HPDE6-E6E7 (cell line): ENCODE measurements at regions not wholly inside any gene's neighbourhood (a gene's known extent, or its start where the extent isn't known, plus 50 kb on each side); places are given as distances from the start of the nearest gene placed in this dataset.
"Not testable (repeated sequence)": the region's sequence is repeated elsewhere in the genome, so short reads cannot be mapped to it uniquely, and the experiment has no call there.

Experiments
- DNase-seq: peaks from one replicate; pipeline ENCODE4 v3.0.0; 2011; ENCODE audit warnings: missing footprints; ENCODE audit errors: extremely low spot score

GRCh38 chr22:22346401-22347107 is 102.0 kb downstream of the VPREB1 start:
- no peak for DNase-seq

GRCh38 chr22:22348127-22348814 is 103.7 kb downstream of the VPREB1 start:
- no peak for DNase-seq

- no peak for DNase-seq
These were observed 104.3 kb downstream of the VPREB1 start for GRCh38 chr22:22348815-22349454.

GRCh38 chr22:22349455-22349836 is 104.9 kb downstream of the VPREB1 start:
- no peak for DNase-seq

GRCh38 chr22:22351366-22351765 is 106.8 kb downstream of the VPREB1 start:
- no peak for DNase-seq

GRCh38 chr22:22352371-22352999 is 107.9 kb downstream of the VPREB1 start:
- no peak for DNase-seq

GRCh38 chr22:22355096-22355834 is 110.7 kb downstream of the VPREB1 start:
- no peak for DNase-seq

GRCh38 chr22:22357024-22357883 is 112.7 kb downstream of the VPREB1 start:
- DNase-seq: peak; percentile 66

GRCh38 chr22:22358152-22358551 is 113.6 kb downstream of the VPREB1 start:
- DNase-seq: no peak

GRCh38 chr22:22358686-22359085 is 114.1 kb downstream of the VPREB1 start:
- DNase-seq: no peak

- no peak for DNase-seq
These were observed 114.9 kb downstream of the VPREB1 start for GRCh38 chr22:22359465-22359864.

- no peak for DNase-seq
These were observed 115.4 kb downstream of the VPREB1 start for GRCh38 chr22:22360014-22360413.

GRCh38 chr22:22362311-22362710 is 117.7 kb downstream of the VPREB1 start:
- DNase-seq: no peak

- no peak for DNase-seq
These were observed 118.3 kb downstream of the VPREB1 start for GRCh38 chr22:22362936-22363335.

- no peak for DNase-seq
These were observed 119.6 kb downstream of the VPREB1 start for GRCh38 chr22:22364207-22364606.

- DNase-seq: no peak
These were observed 122.0 kb downstream of the VPREB1 start for GRCh38 chr22:22366537-22366936.

GRCh38 chr22:22368516-22368915 is 123.9 kb downstream of the VPREB1 start:
- no peak for DNase-seq

GRCh38 chr22:22369219-22369963 is 124.8 kb downstream of the VPREB1 start:
- not testable (repeated sequence) for DNase-seq

- no peak for DNase-seq
These were observed 125.3 kb downstream of the VPREB1 start for GRCh38 chr22:22369964-22370270.

- DNase-seq: no peak
These were observed 126.5 kb downstream of the VPREB1 start for GRCh38 chr22:22371031-22371541.
